ENCODE measurements at regions not wholly inside any gene's neighbourhood (a gene's known extent, or its start where the extent isn't known, plus 50 kb on each side); places are given as distances from the start of the nearest gene placed in this dataset.

GRCh38 chr6:104162036-104162669, 697.6 kb downstream of the HACE1 start:
- no peak for DNase-seq (ENCODE audit: extremely low spot score, unreplicated experiment)
- no peak overlapping the region for H3K4me3 Mint-ChIP-seq
- H3K27ac Mint-ChIP-seq, result no peak overlapping the region
- no peaks in the 10 kb centered on the region for H3K4me1 Mint-ChIP-seq (ENCODE audit: unreplicated experiment)
- no peaks in the 10 kb centered on the region for H3K27me3 Mint-ChIP-seq
- no peak for TF ChIP-seq CTCF (conservative IDR thresholded peaks at IDR 0.05)
- H3K9me3 Mint-ChIP-seq, result peaks cover 9% of the 10 kb centered on the region
- H3K36me3 Mint-ChIP-seq, result no peaks in the 10 kb centered on the region

GRCh38 chr6:104159045-104159618, 700.6 kb downstream of the HACE1 start:
- Mint-ChIP-seq H3K4me1 (ENCODE audit: unreplicated experiment) (no peaks in the 10 kb centered on the region), H3K27ac (no peak overlapping the region), H3K4me3 (no peak overlapping the region), H3K36me3 (no peaks in the 10 kb centered on the region), H3K9me3 (no peaks in the 10 kb centered on the region), H3K27me3 (no peaks in the 10 kb centered on the region)
- no peak for TF ChIP-seq CTCF (conservative IDR thresholded peaks at IDR 0.05)
- no peak for DNase-seq (ENCODE audit: extremely low spot score, unreplicated experiment)

GRCh38 chr6:104143757-104144156, 716.0 kb downstream of the HACE1 start:
- DNase-seq (ENCODE audit: extremely low spot score, unreplicated experiment), result no peak
- Mint-ChIP-seq H3K4me1 (ENCODE audit: unreplicated experiment) (no peaks in the 10 kb centered on the region), H3K4me3 (no peak overlapping the region), H3K27me3 (no peaks in the 10 kb centered on the region), H3K36me3 (no peaks in the 10 kb centered on the region), H3K27ac (no peak overlapping the region), H3K9me3 (peaks cover 9% of the 10 kb centered on the region)
- no peak for TF ChIP-seq CTCF (conservative IDR thresholded peaks at IDR 0.05)

GRCh38 chr6:104134876-104135275, 724.8 kb downstream of the HACE1 start:
- Mint-ChIP-seq H3K4me1 (ENCODE audit: unreplicated experiment) (no peaks in the 10 kb centered on the region), H3K4me3 (no peak overlapping the region), H3K36me3 (no peaks in the 10 kb centered on the region), H3K27me3 (no peaks in the 10 kb centered on the region), H3K9me3 (no peaks in the 10 kb centered on the region), H3K27ac (no peak overlapping the region)
- no peak for DNase-seq (ENCODE audit: extremely low spot score, unreplicated experiment)
- TF ChIP-seq CTCF (conservative IDR thresholded peaks at IDR 0.05), result no peak

GRCh38 chr6:104130343-104130742, 729.4 kb downstream of the HACE1 start:
- H3K4me3 Mint-ChIP-seq, result no peak overlapping the region
- H3K36me3 Mint-ChIP-seq, result no peaks in the 10 kb centered on the region
- H3K27ac Mint-ChIP-seq, result no peak overlapping the region
- H3K4me1 Mint-ChIP-seq (ENCODE audit: unreplicated experiment), result no peaks in the 10 kb centered on the region
- TF ChIP-seq CTCF (conservative IDR thresholded peaks at IDR 0.05), result no peak
- no peaks in the 10 kb centered on the region for H3K27me3 Mint-ChIP-seq
- DNase-seq (ENCODE audit: extremely low spot score, unreplicated experiment), result no peak
- no peaks in the 10 kb centered on the region for H3K9me3 Mint-ChIP-seq

All from type B pancreatic cell (in vitro differentiated cells).